H9 (cell line): ENCODE measurements at regions not wholly inside any gene's neighbourhood (a gene's known extent, or its start where the extent isn't known, plus 50 kb on each side); places are given as distances from the start of the nearest gene placed in this dataset.

Experiments used
- DNase-seq: peaks from one replicate; pipeline ENCODE4 v3.0.0-alpha.2; 2017
- H2AFZ ChIP-seq: one replicate; pipeline ENCODE4 v1.6.1; 2013; ENCODE audit warnings: mild to moderate bottlenecking, low read length, control low read depth, moderate library complexity
- H2AK5ac ChIP-seq: 2 replicates; pipeline ENCODE4 v1.6.1; 2013; ENCODE audit warnings: low read length, control low read depth, mixed read lengths; ENCODE audit not compliant: insufficient read length
- H2BK120ac ChIP-seq: one replicate; pipeline ENCODE4 v1.6.1; 2013; ENCODE audit warnings: low read depth, mild to moderate bottlenecking, low read length, control low read depth, inconsistent platforms; ENCODE audit not compliant: poor library complexity, severe bottlenecking
- H2BK12ac ChIP-seq: 2 replicates; pipeline ENCODE4 v1.6.1; 2013; ENCODE audit warnings: low read length, control low read depth, mixed read lengths, low read depth; ENCODE audit not compliant: insufficient read length
- H2BK15ac ChIP-seq: 2 replicates; pipeline ENCODE4 v1.6.1; 2013; ENCODE audit warnings: low read depth, low read length, control low read depth
- H2BK20ac ChIP-seq: one replicate; pipeline ENCODE4 v1.6.1; 2013; ENCODE audit warnings: low read depth, mild to moderate bottlenecking, low read length, control low read depth, inconsistent platforms; ENCODE audit not compliant: poor library complexity, severe bottlenecking
- H2BK5ac ChIP-seq: 2 replicates; pipeline ENCODE4 v1.6.1; 2013; ENCODE audit warnings: low read length, control low read depth, mixed read lengths; ENCODE audit not compliant: insufficient read length
- H3K14ac ChIP-seq: 2 replicates; pipeline ENCODE4 v1.6.1; 2013; ENCODE audit warnings: low read length, control low read depth; ENCODE audit not compliant: insufficient read depth
- H3K18ac ChIP-seq: 2 replicates; pipeline ENCODE4 v1.6.1; 2013; ENCODE audit warnings: low read depth, mild to moderate bottlenecking, mixed read lengths, low read length, control low read depth; ENCODE audit not compliant: insufficient read length
- H3K23ac ChIP-seq: 2 replicates; pipeline ENCODE4 v1.6.1; 2013; ENCODE audit warnings: low read length, control low read depth, mixed read lengths, low read depth; ENCODE audit not compliant: insufficient read length
- H3K23me2 ChIP-seq: 2 replicates; pipeline ENCODE4 v1.6.1; 2013; ENCODE audit warnings: low read depth, mild to moderate bottlenecking, mixed read lengths, low read length, control low read depth; ENCODE audit not compliant: insufficient read length, poor library complexity, severe bottlenecking
- H3K27ac ChIP-seq: 2 replicates; pipeline ENCODE4 v1.5.1; 2013; ENCODE audit warnings: low read length, control low read depth, mixed read lengths, low read depth; ENCODE audit not compliant: insufficient read length
- H3K27me3 ChIP-seq: 2 replicates; pipeline ENCODE4 v1.6.1; 2013; ENCODE audit warnings: low read length, control low read depth, inconsistent platforms; ENCODE audit not compliant: insufficient read depth
- H3K4ac ChIP-seq: 2 replicates; pipeline ENCODE4 v1.6.1; 2013; ENCODE audit warnings: low read depth, mild to moderate bottlenecking, control low read depth, inconsistent platforms, low read length, moderate library complexity
- H3K4me1 ChIP-seq: 2 replicates; pipeline ENCODE4 v1.6.1; 2013; ENCODE audit warnings: low read length, control low read depth, inconsistent platforms; ENCODE audit not compliant: insufficient read depth
- H3K4me2 ChIP-seq: 2 replicates; pipeline ENCODE4 v1.6.1; 2013; ENCODE audit warnings: low read length, control low read depth, mixed read lengths; ENCODE audit not compliant: insufficient read length, insufficient read depth
- H3K56ac ChIP-seq: 2 replicates; pipeline ENCODE4 v1.6.1; 2013; ENCODE audit warnings: low read depth, mild to moderate bottlenecking, mixed read lengths, low read length, control low read depth; ENCODE audit not compliant: insufficient read length
- H3K79me1 ChIP-seq: 2 replicates; pipeline ENCODE4 v1.6.1; 2013; ENCODE audit warnings: low read depth, mild to moderate bottlenecking, moderate library complexity, low read length, control low read depth, inconsistent platforms; ENCODE audit not compliant: insufficient read depth, poor library complexity, severe bottlenecking
- H3K79me2 ChIP-seq: 2 replicates; pipeline ENCODE4 v1.6.1; 2013; ENCODE audit warnings: low read length, control low read depth, inconsistent platforms; ENCODE audit not compliant: insufficient read depth
- H3K9ac ChIP-seq: 2 replicates; pipeline ENCODE4 v1.6.1; 2013; ENCODE audit warnings: low read length, control low read depth, mixed read lengths; ENCODE audit not compliant: insufficient read length; ENCODE audit errors: extremely low read depth
- H3K9me3 ChIP-seq: one replicate; pipeline ENCODE4 v1.6.1; 2013; ENCODE audit warnings: low read depth, low read length, inconsistent platforms; ENCODE audit not compliant: control insufficient read depth
- H3T11ph ChIP-seq: one replicate; pipeline ENCODE4 v1.6.1; 2013; ENCODE audit warnings: mild to moderate bottlenecking, low read length, control low read depth, inconsistent platforms
- H4K20me1 ChIP-seq: one replicate; pipeline ENCODE4 v1.6.1; 2013; ENCODE audit not compliant: control insufficient read depth, insufficient read length, insufficient read depth
- H4K5ac ChIP-seq: 2 replicates; pipeline ENCODE4 v1.6.1; 2013; ENCODE audit warnings: low read depth, mild to moderate bottlenecking, mixed read lengths, low read length, control low read depth; ENCODE audit not compliant: insufficient read length
- H4K8ac ChIP-seq: replicated peaks from 2 replicates; pipeline ENCODE4 v1.6.1; 2013; ENCODE audit warnings: low read length, control low read depth, mixed read lengths, low read depth; ENCODE audit not compliant: insufficient read length
- H4K91ac ChIP-seq: 2 replicates; pipeline ENCODE4 v1.6.1; 2013; ENCODE audit warnings: low read depth, mild to moderate bottlenecking, moderate library complexity, mixed read lengths, low read length, control low read depth; ENCODE audit not compliant: insufficient read length
- H3K27ac Mint-ChIP-seq, 3 experiments: 2 replicates in 2 of 3; 3 replicates in 1 of 3; pipeline ENCODE4 v1.8.0; 2020 to 2021; ENCODE audit warnings: mixed read lengths in 3 of 3, mild to moderate bottlenecking in 1 of 3, moderate library complexity in 1 of 3
- H3K27me3 Mint-ChIP-seq: 2 replicates; pipeline ENCODE4 v1.8.0; 2021; ENCODE audit warnings: low read depth, mild to moderate bottlenecking, moderate library complexity, mixed read lengths
- H3K36me3 Mint-ChIP-seq, 3 experiments: 2 replicates in 2 of 3; 3 replicates in 1 of 3; pipeline ENCODE4 v1.8.0; 2020 to 2021; ENCODE audit warnings: low read depth in 3 of 3, mixed read lengths in 3 of 3; ENCODE audit not compliant: insufficient read depth in 1 of 3
- H3K4me1 Mint-ChIP-seq, 2 experiments: 2 replicates each; pipeline ENCODE4 v1.8.0; 2020; ENCODE audit warnings: mixed read lengths in 2 of 2
- H3K4me3 Mint-ChIP-seq, 2 experiments: 2 replicates in 1 of 2; 3 replicates in 1 of 2; pipeline ENCODE4 v1.8.0; 2020 to 2021; ENCODE audit warnings: mild to moderate bottlenecking in 2 of 2, mixed read lengths in 2 of 2, moderate library complexity in 1 of 2
- H3K9me3 Mint-ChIP-seq, 2 experiments: 2 replicates in 1 of 2; 3 replicates in 1 of 2; pipeline ENCODE4 v1.8.0; 2020; ENCODE audit warnings: mild to moderate bottlenecking in 2 of 2, mixed read lengths in 2 of 2, moderate library complexity in 1 of 2
- WGBS: extraction: QIAGEN DNeasy Blood & Tissue Kit; methylation state at CpG from one replicate; pipeline ENCODE4 v1.1.7; 2013; ENCODE audit warnings: missing lambda C conversion rate, low lambda C conversion rate, mixed read lengths; ENCODE audit not compliant: insufficient read length; ENCODE audit errors: extremely low coverage; 5-methylcytosine and 5-hydroxymethylcytosine counted together
- TF ChIP-seq, protein P1 (sequence below): fragments of 200-600 bp; sonication (generic); conservative IDR thresholded peaks from 3 replicates; pipeline ENCODE4 v1.8.0; 2021; ENCODE audit warnings: antibody characterized with exemption, mild to moderate bottlenecking

DNA sequence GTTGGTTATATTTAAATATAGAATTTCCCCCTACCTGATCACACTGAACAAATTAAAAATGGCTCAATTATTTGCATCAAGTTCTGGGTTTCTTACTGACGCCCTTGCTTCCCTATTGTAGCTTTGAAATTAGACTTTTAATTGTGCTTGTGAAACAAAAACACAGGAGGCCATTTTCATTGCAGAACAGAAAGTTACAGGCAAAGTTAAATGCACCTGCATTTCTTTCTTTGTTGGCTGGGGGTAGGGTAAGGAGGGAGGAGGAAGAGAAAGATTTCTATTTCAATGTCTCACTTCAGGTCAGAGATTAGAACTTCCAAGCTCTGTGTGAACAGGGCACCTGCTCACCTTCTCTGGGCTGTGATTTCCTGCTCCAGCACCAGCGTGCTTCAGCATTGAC lies 199.6 kb downstream of the BCL11A start:
- Mint-ChIP-seq H3K9me3 (no peaks in the 10 kb centered on the region), H3K4me1 (peaks cover 19 to 22% of the 10 kb centered on the region in 2 experiments), H3K4me3 (no peak overlapping the region), H3K27ac (no peak overlapping the region), H3K27me3 (peaks cover 6% of the 10 kb centered on the region), H3K36me3 (no peaks in the 10 kb centered on the region)
- H3K4me2 ChIP-seq = no peak overlapping the region
- H3K79me1 ChIP-seq = no peaks in the 10 kb centered on the region
- no peak overlapping the region for H3K14ac ChIP-seq
- no peak for DNase-seq
- H3K9me3 ChIP-seq = no peaks in the 10 kb centered on the region
- H3K79me2 ChIP-seq = no peaks in the 10 kb centered on the region
- no peak overlapping the region for H3K27ac ChIP-seq
- no peak overlapping the region for H3K4ac ChIP-seq
- H3K9ac ChIP-seq = no peak overlapping the region
- H2BK120ac ChIP-seq = no peak overlapping the region
- H4K8ac ChIP-seq = no peak overlapping the region
- H2BK20ac ChIP-seq = no peak overlapping the region
- H2BK12ac ChIP-seq = no peak overlapping the region
- no peak overlapping the region for H2BK5ac ChIP-seq
- TF ChIP-seq, protein P1, sequence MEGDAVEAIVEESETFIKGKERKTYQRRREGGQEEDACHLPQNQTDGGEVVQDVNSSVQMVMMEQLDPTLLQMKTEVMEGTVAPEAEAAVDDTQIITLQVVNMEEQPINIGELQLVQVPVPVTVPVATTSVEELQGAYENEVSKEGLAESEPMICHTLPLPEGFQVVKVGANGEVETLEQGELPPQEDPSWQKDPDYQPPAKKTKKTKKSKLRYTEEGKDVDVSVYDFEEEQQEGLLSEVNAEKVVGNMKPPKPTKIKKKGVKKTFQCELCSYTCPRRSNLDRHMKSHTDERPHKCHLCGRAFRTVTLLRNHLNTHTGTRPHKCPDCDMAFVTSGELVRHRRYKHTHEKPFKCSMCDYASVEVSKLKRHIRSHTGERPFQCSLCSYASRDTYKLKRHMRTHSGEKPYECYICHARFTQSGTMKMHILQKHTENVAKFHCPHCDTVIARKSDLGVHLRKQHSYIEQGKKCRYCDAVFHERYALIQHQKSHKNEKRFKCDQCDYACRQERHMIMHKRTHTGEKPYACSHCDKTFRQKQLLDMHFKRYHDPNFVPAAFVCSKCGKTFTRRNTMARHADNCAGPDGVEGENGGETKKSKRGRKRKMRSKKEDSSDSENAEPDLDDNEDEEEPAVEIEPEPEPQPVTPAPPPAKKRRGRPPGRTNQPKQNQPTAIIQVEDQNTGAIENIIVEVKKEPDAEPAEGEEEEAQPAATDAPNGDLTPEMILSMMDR = no peak
- H2AFZ ChIP-seq = no peak overlapping the region
- no peaks in the 10 kb centered on the region for H3K23me2 ChIP-seq
- peaks cover 2% of the 10 kb centered on the region; the same call in 1 of the 2 replicates for H3K4me1 ChIP-seq
- H3K23ac ChIP-seq = no peak overlapping the region
- H3T11ph ChIP-seq = no peak overlapping the region
- no peak overlapping the region for H3K56ac ChIP-seq
- no peak overlapping the region for H2AK5ac ChIP-seq
- H3K27me3 ChIP-seq = no peaks in the 10 kb centered on the region
- WGBS = no CpG with 5 or more reads among the region's 2 CpGs
- H4K5ac ChIP-seq = no peak overlapping the region
- H4K20me1 ChIP-seq = no peaks in the 10 kb centered on the region
- no peak overlapping the region for H2BK15ac ChIP-seq
- no peak overlapping the region for H3K18ac ChIP-seq
- no peak overlapping the region for H4K91ac ChIP-seq
